H1 (cell line): ENCODE measurements at regions not wholly inside any gene's neighbourhood (a gene's known extent, or its start where the extent isn't known, plus 50 kb on each side); places are given as distances from the start of the nearest gene placed in this dataset.

Experiments used
- ASH2L ChIP-seq: fragments of 200-600, 300-600 bp; sonication (generic); IDR thresholded peaks from one replicate; pipeline ENCODE4 v1.7.1; 2017; ENCODE audit warnings: low read length
- CEBPB ChIP-seq: IDR thresholded peaks from 2 replicates; pipeline ENCODE4 v1.6.1; 2012; ENCODE audit warnings: low read depth, low read length
- CTCF ChIP-seq, 3 experiments: IDR thresholded peaks; 1 replicate in 2 of 3; 2 replicates in 1 of 3; pipeline versions ENCODE4 v1.5.1 to v1.6.1; 2011; ENCODE audit warnings: low read length in 3 of 3, mild to moderate bottlenecking in 3 of 3, inconsistent platforms in 2 of 3, low read depth in 1 of 3, moderate library complexity in 1 of 3; ENCODE audit not compliant: insufficient read depth in 1 of 3; ENCODE audit errors: control extremely low read depth in 1 of 3
- EZH2 ChIP-seq: fragments of 200-600 bp; sonication (generic); IDR thresholded peaks from 2 replicates; pipeline ENCODE4 v1.7.1; 2012; ENCODE audit warnings: low read depth, mild to moderate bottlenecking, moderate library complexity, low read length, inconsistent platforms; ENCODE audit not compliant: severe bottlenecking
- JUN ChIP-seq: IDR thresholded peaks from 2 replicates; pipeline ENCODE4 v1.6.1; 2011; ENCODE audit warnings: low read depth, mild to moderate bottlenecking, improper control_type of control experiment, low read length
- MAFK ChIP-seq: IDR thresholded peaks from 2 replicates; pipeline ENCODE4 v1.6.1; 2012; ENCODE audit warnings: low read depth, mild to moderate bottlenecking, improper control_type of control experiment, low read length
- SIN3A ChIP-seq, 2 experiments: IDR thresholded peaks in 1 of 2; conservative IDR thresholded peaks in 1 of 2; 2 replicates each; pipeline ENCODE4 v1.6.1; 2011 to 2012; ENCODE audit warnings: low read length in 2 of 2, improper control_type of control experiment in 1 of 2, low read depth in 1 of 2, mild to moderate bottlenecking in 1 of 2
- TCF12 ChIP-seq: IDR thresholded peaks from 2 replicates; pipeline ENCODE4 v1.6.1; 2011; ENCODE audit warnings: low read depth, mild to moderate bottlenecking, low read length
- USF2 ChIP-seq: IDR thresholded peaks from 2 replicates; pipeline ENCODE4 v1.6.1; 2011; ENCODE audit warnings: low read length, improper control_type of control experiment
- YY1 ChIP-seq: IDR thresholded peaks from 2 replicates; pipeline ENCODE4 v1.6.1; 2011; ENCODE audit warnings: low read depth, mild to moderate bottlenecking, low read length
- ZNF274 ChIP-seq: IDR thresholded peaks from 2 replicates; pipeline ENCODE4 v1.7.0; 2012; ENCODE audit warnings: low read length, borderline replicate concordance; ENCODE audit errors: extremely low read depth

GRCh38 chr3:8077126-8077525, 424.5 kb upstream of the LMCD1 start:
- TF ChIP-seq ASH2L = no peak
- TF ChIP-seq CTCF (IDR thresholded peaks at IDR 0.05; ENCODE audit: control extremely low read depth in 1 of 3, insufficient read depth in 1 of 3, low read depth in 1 of 3, low read length in 3 of 3) = no peak
- TF ChIP-seq SIN3A (conservative IDR thresholded peaks at IDR 0.05 in 1 of 2, IDR thresholded peaks at IDR 0.05 in 1 of 2; ENCODE audit: low read depth in 1 of 2, low read length in 2 of 2) = no peak
- TF ChIP-seq MAFK = no peak
- no peak for TF ChIP-seq CEBPB
- TF ChIP-seq TCF12 = no peak
- no peak for TF ChIP-seq EZH2
- no peak for TF ChIP-seq ZNF274
- no peak for TF ChIP-seq USF2
- TF ChIP-seq YY1 = no peak
- no peak for TF ChIP-seq JUN
